ENCODE measurements at regions not wholly inside any gene's neighbourhood (a gene's known extent, or its start where the extent isn't known, plus 50 kb on each side); places are given as distances from the start of the nearest gene placed in this dataset.

DNA sequence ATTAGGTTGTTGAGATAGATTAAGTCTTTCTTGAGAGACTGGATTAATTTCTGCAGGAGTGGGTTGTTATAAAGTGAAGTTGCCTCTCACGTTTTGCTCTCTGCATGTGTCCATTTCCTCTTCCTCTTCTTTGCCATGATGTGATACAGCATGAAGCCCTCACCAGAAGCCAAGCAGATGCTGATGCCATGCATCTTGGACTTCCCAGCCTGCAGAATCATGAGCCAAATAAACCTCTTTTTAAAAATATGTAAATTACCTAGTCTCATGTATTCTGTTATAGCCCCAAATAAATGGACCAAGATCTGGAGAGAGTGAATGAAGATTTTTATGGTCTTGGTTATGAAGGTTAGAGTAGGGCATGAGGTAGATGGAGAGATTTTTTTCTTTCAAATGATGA, 111.6 kb upstream of the MAN1A1 start:
- no peaks in the 10 kb centered on the region for H3K36me3 ChIP-seq (ENCODE audit: insufficient read depth, low read length, poor library complexity, severe bottlenecking)
- no peak overlapping the region for H3K4me3 ChIP-seq (ENCODE audit: low read depth, low read length, poor library complexity, severe bottlenecking)
- no peak for DNase-seq (ENCODE audit: low spot score)
- no peak overlapping the region for H3K27ac ChIP-seq (ENCODE audit: low read depth, low read length, poor library complexity, severe bottlenecking)
- H3K4me1 ChIP-seq (ENCODE audit: insufficient read depth, low read length, poor library complexity, severe bottlenecking), result no peaks in the 10 kb centered on the region
- POLR2A ChIA-PET (ENCODE audit: low non-redundant PET), result no interaction called here
- intact Hi-C loops (cut with micrococcal nuclease; ENCODE audit: unreplicated experiment), result no loop called here
- CTCF ChIA-PET, result no interaction called here
- H3K9me3 ChIP-seq (ENCODE audit: low read depth, low read length, poor library complexity, severe bottlenecking), result no peaks in the 10 kb centered on the region
- TF ChIP-seq CTCF (conservative IDR thresholded peaks at IDR 0.05; ENCODE audit: low read depth, low read length) (no peak), EZH2 (IDR thresholded peaks at IDR 0.05; ENCODE audit: borderline replicate concordance, low read depth, low read length, poor library complexity, severe bottlenecking) (no peak)
- H3K27me3 ChIP-seq (replicated peaks; ENCODE audit: insufficient read depth, low read depth, low read length, poor library complexity), result no peaks in the 10 kb centered on the region
- no TSS peak for BruUV-seq (replicated peaks)

DNA sequence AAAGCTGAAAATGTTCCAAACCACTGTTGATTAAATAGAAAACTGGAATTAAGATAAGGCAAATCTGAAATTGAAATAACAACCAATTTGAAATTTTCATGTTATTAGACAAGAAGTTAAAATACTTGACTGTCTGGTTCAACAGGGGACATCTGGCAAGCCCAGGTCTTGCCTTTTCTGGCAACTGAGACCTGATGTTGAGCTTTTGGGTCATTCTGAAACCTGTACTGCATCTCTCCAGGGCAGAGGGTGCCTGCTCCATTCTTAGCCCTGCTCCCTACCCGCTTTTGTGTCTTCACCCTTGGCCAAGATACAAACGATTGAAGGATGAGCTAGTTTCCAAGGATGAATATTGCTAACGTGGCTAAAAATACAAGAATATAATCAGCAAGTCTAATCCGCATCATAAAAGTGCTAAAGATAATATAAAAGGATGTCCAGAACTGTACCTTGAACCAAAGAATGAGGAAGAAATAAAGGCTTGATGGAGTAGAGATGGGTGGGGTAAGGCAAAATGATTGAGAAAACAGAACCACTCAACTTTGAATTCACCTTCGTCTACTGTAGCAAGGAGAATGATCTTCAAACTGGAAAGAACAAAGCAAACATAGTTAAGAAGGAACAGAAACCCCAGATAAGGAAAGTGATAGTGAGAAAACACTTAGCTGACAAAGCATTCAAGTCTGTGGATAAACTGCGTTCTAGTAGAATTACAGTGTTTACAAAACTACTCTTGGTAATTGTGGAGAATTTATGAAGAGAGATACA, 109.8 kb upstream of the MAN1A1 start:
- H3K4me3 ChIP-seq (ENCODE audit: low read depth, low read length, poor library complexity, severe bottlenecking), result no peak overlapping the region
- no peak overlapping the region for H3K27ac ChIP-seq (ENCODE audit: low read depth, low read length, poor library complexity, severe bottlenecking)
- no peaks in the 10 kb centered on the region for H3K9me3 ChIP-seq (ENCODE audit: low read depth, low read length, poor library complexity, severe bottlenecking)
- ChIA-PET POLR2A (ENCODE audit: low non-redundant PET) (no interaction called here), CTCF (no interaction called here)
- TF ChIP-seq EZH2 (IDR thresholded peaks at IDR 0.05; ENCODE audit: borderline replicate concordance, low read depth, low read length, poor library complexity, severe bottlenecking) (no peak), CTCF (conservative IDR thresholded peaks at IDR 0.05; ENCODE audit: low read depth, low read length) (no peak)
- H3K27me3 ChIP-seq (replicated peaks; ENCODE audit: insufficient read depth, low read depth, low read length, poor library complexity), result peaks cover 4% of the 10 kb centered on the region
- H3K36me3 ChIP-seq (ENCODE audit: insufficient read depth, low read length, poor library complexity, severe bottlenecking), result no peaks in the 10 kb centered on the region
- DNase-seq (ENCODE audit: low spot score), result no peak
- no peaks in the 10 kb centered on the region for H3K4me1 ChIP-seq (ENCODE audit: insufficient read depth, low read length, poor library complexity, severe bottlenecking)
- intact Hi-C loops (cut with micrococcal nuclease; ENCODE audit: unreplicated experiment), result no loop called here
- no TSS peak for BruUV-seq (replicated peaks)

DNA sequence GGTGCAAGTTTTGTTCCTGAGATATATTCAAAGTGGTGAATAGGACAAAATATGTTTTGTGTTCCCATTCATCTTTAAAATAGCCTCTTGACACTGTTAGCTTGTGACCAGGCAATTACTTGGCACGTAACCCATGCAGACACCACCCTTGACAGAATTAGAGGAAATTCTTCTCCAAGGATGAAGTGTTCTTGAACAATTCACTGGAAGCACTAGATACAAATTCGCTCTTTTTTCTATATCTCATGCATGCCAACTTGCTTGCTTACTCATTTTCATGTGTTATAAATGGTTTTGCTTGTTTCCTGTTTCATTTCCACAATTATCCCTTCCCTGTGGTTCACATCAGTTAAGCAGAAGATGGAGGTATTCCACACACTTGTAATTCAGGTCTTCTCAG, 105.2 kb upstream of the MAN1A1 start:
- ChIA-PET POLR2A (ENCODE audit: low non-redundant PET) (no interaction called here), CTCF (no interaction called here)
- TF ChIP-seq EZH2 (IDR thresholded peaks at IDR 0.05; ENCODE audit: borderline replicate concordance, low read depth, low read length, poor library complexity, severe bottlenecking) (no peak), CTCF (conservative IDR thresholded peaks at IDR 0.05; ENCODE audit: low read depth, low read length) (no peak)
- no peaks in the 10 kb centered on the region for H3K9me3 ChIP-seq (ENCODE audit: low read depth, low read length, poor library complexity, severe bottlenecking)
- intact Hi-C loops (cut with micrococcal nuclease; ENCODE audit: unreplicated experiment), result no loop called here
- no peak for DNase-seq (ENCODE audit: low spot score)
- H3K4me3 ChIP-seq (ENCODE audit: low read depth, low read length, poor library complexity, severe bottlenecking), result no peak overlapping the region
- H3K27ac ChIP-seq (ENCODE audit: low read depth, low read length, poor library complexity, severe bottlenecking), result no peak overlapping the region
- BruUV-seq (replicated peaks), result no TSS peak
- peaks cover 24% of the 10 kb centered on the region for H3K27me3 ChIP-seq (replicated peaks; ENCODE audit: insufficient read depth, low read depth, low read length, poor library complexity)
- no peaks in the 10 kb centered on the region for H3K4me1 ChIP-seq (ENCODE audit: insufficient read depth, low read length, poor library complexity, severe bottlenecking)
- no peaks in the 10 kb centered on the region for H3K36me3 ChIP-seq (ENCODE audit: insufficient read depth, low read length, poor library complexity, severe bottlenecking)
